WI38 (cell line): ENCODE measurements at regions not wholly inside any gene's neighbourhood (a gene's known extent, or its start where the extent isn't known, plus 50 kb on each side); places are given as distances from the start of the nearest gene placed in this dataset.

ENCODE experiments used
- H3K4me3 ChIP-seq: 2 replicates; pipeline ENCODE4 v1.5.1; 2011; ENCODE audit warnings: low read depth, mild to moderate bottlenecking, control low read depth, low read length
- TF ChIP-seq, protein P1 (sequence below): IDR thresholded peaks from 2 replicates; pipeline ENCODE4 v1.5.1; 2012; ENCODE audit warnings: low read depth, mild to moderate bottlenecking, control low read depth, low read length

DNA sequence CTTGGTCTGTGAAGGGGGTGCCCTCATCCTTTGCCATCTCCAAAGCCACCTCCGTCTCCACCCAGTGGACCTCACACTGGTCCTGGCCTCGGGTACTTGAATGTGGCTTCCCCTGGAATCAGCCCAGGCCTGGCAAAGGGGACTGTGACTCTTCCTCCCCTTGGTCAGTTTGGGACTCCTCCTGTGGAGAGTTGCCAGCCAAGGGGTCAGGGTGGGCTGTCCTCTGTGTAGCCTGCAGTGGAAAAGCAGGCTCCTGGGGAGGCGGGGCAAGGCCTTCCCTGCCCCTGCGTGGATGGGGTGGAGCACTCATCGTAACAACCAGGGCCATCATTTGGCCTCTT is 59.8 kb downstream of the INHBB start:
- no peak overlapping the region for H3K4me3 ChIP-seq
- TF ChIP-seq, protein P1, sequence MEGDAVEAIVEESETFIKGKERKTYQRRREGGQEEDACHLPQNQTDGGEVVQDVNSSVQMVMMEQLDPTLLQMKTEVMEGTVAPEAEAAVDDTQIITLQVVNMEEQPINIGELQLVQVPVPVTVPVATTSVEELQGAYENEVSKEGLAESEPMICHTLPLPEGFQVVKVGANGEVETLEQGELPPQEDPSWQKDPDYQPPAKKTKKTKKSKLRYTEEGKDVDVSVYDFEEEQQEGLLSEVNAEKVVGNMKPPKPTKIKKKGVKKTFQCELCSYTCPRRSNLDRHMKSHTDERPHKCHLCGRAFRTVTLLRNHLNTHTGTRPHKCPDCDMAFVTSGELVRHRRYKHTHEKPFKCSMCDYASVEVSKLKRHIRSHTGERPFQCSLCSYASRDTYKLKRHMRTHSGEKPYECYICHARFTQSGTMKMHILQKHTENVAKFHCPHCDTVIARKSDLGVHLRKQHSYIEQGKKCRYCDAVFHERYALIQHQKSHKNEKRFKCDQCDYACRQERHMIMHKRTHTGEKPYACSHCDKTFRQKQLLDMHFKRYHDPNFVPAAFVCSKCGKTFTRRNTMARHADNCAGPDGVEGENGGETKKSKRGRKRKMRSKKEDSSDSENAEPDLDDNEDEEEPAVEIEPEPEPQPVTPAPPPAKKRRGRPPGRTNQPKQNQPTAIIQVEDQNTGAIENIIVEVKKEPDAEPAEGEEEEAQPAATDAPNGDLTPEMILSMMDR = no peak

DNA sequence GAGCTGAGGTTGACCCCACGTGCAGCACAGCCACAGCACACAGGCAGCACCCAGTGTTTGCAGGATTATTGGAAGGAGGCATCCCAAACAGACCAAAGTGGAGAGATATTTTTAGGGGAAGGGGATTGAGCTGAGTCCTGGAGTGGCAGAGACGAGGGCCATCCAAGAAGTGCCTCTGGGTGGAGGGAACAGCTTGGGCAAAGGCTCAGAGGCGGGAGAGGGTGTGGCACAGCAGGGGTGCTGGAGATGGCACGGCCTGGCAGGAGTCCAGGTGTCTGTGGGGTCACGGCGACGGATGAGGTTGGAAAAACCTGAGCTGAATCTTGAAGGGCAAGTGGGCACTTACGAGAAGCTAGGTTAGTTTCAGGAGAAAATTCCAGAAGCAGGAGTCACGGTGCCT is 60.6 kb downstream of the INHBB start:
- TF ChIP-seq, protein P1 = no peak
- H3K4me3 ChIP-seq = no peak overlapping the region

DNA sequence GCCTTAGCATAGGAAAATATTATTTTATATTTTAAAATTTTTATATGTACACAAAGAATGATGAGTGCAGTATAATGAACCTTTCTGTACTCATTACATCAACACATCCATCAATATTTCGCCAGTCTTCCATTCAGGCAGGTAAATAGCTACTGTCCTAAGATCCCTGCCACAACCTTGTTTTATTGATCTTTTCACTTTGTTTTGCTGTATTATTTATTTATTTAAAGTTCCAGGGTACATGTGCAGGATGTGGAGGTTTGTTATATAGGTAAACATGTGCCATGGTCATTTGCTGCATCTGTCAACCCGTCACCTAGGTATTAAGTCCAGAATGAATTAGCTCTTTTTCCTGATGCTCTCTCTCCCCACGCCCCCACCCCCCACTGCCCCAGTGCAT is 64.6 kb downstream of the INHBB start:
- no peak overlapping the region for H3K4me3 ChIP-seq
- TF ChIP-seq, protein P1 = no peak

DNA sequence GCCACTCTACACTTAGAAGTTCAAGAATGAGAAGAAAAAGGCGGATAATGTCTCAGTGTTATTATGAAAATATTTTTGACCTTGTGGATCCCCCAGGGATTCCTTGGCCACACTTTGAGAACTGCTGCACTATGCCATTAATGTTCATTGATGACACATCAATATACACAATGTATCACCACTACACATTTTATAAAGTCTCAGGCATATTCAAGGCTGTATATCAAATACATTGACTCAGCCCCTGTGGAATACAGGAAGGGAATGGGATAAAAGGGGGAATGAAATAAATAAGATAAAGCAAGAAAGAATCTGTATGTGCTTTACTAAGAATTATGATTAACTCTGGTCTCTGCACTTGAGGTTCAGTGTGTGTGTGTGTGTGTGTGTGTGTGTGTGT is 69.1 kb downstream of the INHBB start:
- TF ChIP-seq, protein P1 = no peak

DNA sequence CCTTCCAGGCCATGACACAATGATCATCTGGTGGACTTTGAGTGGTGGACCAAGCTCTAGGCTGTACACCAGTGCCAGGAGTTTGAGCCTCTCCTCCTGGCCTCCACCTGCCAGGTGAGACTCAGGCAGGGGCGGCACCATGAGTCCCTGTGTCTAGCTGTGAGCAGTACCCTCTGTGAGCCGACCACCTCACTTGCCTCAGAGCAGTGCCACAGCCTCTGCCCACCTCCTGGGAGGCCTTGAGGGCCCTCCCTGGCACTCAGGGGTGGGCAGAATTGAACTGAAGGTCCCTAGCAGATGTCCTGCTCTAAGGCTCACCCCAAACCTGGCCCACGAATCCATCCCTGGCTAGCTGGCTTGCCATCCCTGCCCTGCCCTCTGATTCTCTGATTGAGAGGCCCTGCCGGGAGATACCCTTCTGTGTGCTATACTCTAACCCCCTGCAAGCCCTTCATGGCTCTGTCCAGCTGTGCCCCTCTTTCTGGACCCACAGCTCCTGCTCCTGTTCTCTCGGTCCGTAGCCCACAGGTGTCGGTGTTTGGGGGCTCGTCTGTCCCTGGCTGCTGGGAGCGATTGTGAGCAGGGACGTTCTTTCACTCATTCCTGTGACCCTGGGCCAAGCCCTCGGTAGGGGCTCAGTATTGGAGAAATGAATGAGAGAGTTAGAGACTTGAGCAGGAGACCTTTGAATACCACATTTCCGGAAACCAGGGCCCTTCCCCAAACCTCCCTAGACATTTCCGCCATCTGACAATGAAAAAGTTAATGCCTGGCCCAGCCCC is 70.0 kb downstream of the INHBB start:
- TF ChIP-seq, protein P1 = no peak
- no peak overlapping the region for H3K4me3 ChIP-seq

More for the DNA sequence above, 69.1 kb downstream of the INHBB start:
- no peak overlapping the region for H3K4me3 ChIP-seq

DNA sequence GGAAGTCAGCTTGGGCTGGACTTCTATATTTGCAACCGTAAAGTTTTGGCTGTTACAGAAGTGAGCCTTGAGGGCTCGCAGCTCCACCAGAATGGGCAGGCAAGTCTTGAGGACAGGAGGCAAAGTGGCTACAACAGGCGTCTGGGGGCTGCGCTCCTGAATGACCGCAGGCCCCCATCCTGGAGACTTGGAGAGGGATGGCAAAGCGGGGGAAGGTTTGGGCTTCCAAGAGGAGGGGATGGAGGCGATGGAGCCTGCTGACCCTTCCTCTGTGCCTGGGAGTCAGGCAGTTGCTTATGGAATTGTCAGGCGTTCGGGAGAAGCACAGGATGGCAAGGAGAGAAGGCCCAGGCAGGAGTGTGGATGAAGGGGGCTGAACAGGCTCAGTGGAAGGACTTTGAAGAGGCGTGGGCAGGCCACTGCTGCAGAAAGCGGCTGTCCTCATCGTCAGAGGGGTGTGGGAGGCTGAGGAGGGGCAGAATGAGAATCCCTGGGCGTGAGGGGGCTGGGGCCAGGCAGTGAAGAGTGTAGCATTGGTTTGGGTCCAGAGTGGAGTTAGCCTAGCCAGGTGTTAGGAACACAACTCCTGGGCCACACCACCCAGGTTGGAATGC is 72.3 kb downstream of the INHBB start:
- no peak overlapping the region for H3K4me3 ChIP-seq
- TF ChIP-seq, protein P1 = no peak

DNA sequence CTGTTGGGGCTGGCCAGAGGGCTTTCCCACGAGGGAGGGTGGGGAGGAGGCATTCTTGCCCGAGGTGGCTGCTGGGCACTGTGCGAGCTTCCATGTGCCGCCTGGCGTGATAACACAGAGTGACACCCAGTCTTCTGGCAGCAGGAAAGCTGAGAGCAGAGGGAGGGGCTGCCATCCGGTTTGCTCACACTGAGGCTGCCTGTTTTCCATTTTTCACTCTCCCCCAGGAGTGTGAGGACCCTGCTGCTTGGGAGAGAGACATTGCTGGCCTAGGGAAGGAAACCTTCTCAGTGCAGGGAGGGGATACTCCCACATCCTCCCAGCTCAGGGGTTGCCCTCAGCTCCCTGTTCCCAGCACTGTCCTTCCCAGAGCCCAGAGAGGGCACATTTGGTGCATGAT is 73.1 kb downstream of the INHBB start:
- TF ChIP-seq, protein P1 = no peak
- no peak overlapping the region for H3K4me3 ChIP-seq
